NCI-H2029 treated with DMSO at 0.1 percent for 48 hours (cell line): ENCODE measurements at regions not wholly inside any gene's neighbourhood (a gene's known extent, or its start where the extent isn't known, plus 50 kb on each side); places are given as distances from the start of the nearest gene placed in this dataset.
"Not testable (repeated sequence)": the region's sequence is repeated elsewhere in the genome, so short reads cannot be mapped to it uniquely, and the experiment has no call there.

Experiments
- DNase-seq: peaks from one replicate; lab custom pipeline; 2025; lab: John Stamatoyannopoulos, UW

DNA sequence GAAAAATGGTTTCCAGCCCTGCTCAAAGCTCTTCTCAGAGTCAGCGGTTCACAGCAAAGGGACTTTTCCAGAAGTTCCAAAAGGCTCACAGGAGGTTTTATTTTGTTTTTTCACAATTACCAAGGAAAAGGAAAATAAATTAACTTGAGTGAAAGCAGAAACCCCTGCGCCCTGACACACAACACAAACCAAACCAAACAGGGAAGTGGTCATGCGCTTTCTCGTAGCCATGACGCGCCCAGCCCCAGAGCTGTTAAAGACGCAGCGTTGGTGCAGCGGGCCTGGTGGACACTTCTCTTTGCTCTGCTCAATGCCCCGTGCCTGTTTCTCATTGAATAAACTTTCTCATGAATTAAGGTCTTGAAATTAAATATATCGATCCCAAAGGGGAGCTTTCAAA, 134.4 kb upstream of the LYZL2 start:
- DNase-seq, result no peak

DNA sequence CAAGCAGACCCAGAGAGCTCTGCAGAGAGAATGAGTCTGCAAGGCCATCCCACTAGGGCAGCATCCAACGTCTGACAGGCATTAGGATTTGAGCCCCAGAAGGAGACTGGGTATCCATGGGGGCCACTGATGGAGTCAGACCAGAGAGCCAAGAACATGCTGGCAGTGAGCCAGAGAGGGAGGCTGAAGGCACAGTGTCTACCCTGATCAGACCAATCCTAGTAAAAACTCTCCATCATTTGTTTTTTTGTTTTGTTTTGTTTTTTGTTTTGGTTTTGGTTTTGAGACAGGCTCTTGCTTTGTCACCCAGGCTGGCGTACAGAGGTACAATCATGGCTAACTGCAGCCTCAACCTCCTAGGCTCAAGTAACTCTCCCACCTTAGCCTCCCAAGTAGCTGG, 133.1 kb upstream of the LYZL2 start:
- DNase-seq, result no peak

DNA sequence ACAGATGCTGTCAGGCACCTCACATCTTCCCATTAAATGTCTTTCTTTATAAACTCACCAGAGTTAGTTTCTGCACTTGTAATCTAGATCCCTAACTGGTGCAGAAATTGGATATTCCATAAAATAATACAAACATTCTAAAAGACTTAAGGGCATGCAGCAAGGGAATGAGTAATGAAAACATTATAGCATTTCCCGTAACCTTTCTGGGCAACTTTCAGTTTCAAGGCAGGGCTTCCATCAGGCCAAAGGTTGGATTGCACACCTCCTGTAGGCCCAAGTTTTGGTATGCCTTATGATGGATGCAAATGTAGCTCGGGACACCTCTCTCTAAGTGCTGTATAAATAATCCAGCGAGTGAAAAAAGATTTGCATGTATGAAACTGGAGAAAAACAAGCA, 129.9 kb upstream of the LYZL2 start:
- no peak for DNase-seq

DNA sequence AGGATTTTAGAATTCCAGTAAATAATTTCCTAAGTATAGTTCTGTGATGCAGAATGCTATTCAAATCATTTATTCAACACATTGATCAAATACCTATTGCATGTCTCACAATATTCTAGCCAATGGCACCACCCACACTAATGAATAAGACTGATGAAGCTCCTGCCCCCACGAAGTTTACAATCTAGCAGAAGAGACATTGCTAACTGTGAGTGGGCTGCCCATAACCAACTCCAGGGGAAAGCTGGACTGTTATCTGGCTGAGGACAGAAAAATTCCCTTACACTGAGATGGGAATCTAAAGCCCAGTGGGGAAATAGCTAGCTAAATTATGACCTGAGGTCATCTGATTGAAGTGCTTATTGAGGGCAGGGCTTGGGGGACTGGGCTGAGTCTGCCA, 128.8 kb upstream of the LYZL2 start:
- DNase-seq, result no peak

DNA sequence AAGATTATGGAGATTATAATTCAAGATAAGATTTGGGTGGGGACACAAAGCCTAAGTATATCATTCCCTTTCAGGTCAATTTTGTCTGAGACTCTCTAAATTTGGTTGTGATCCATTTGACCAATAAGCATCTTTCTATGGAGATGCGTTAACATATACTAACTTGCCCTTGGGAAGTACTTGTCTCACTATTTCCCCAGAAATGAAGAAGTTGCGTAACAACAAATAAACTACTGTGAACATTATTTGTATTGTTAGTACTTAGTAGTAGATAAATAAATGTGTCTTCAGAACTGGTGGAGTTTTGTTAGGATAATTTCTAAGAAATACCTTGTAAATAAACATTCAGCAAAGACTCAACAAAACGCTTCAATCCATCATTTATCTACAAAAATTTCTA, 127.3 kb upstream of the LYZL2 start:
- no peak for DNase-seq

DNA sequence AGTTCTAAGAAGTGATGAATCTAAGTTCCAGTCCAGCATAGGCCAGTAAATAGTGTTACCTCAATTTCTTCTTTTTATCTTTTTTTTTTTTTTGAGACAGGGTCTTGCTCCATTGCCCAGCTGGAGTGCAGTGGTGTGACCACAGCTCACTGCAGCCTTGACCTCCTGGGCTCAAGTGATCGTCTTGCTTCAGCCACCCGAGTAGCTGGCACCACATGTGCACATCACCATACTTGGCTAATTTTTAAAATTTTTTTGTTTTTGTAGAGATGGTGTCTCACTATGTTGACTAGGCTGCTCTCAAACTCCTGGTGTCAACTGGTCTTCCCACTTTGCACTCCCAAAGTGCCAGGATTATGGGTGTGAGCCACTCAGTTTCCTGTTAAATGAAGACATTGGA, 126.6 kb upstream of the LYZL2 start:
- no peak for DNase-seq

DNA sequence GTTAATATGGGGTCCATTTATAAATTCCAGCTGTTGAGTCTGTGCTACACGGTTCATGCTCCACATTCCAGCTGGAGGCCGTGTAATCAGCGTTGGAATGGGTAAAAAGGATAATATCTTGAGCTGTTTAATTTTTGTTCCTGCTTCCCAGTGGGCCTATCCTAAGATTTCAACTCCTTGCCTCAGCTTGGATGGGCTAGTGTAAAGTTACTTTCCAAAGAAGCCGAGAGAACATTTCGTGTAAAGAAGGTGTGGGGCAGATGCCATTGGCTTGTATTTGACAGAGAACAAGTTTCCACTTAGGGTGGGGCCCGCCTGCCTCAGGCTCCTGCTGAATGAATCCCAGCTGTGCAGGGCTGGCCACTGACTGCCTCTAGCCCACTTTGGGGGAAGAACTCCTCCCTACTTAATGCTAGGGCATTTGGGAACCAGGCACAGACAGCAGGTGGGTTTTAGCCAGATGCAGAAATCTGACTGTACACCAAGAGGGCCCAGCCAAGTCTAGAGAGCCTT, 125.9 kb upstream of the LYZL2 start:
- DNase-seq, result no peak

DNA sequence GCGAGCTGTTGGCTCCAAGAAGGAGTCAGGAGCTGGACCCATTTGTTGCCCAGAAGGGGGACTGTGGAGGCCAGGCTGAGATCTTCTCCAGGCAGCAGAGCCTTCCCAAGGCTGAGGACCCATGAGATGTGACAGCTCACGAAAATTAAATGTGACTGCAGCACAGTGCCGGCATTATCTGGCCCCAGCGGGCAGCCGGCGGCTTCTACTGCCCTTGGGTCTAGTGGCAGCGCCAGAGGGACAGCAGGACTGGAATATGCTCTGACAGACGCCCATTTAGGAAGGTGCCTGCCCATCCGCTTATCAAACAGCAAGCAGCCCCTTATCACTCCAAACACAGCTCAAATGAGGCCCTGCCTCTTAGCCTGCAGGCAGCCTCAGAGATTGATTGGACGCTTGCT, 122.9 kb upstream of the LYZL2 start:
- DNase-seq, result no peak

DNA sequence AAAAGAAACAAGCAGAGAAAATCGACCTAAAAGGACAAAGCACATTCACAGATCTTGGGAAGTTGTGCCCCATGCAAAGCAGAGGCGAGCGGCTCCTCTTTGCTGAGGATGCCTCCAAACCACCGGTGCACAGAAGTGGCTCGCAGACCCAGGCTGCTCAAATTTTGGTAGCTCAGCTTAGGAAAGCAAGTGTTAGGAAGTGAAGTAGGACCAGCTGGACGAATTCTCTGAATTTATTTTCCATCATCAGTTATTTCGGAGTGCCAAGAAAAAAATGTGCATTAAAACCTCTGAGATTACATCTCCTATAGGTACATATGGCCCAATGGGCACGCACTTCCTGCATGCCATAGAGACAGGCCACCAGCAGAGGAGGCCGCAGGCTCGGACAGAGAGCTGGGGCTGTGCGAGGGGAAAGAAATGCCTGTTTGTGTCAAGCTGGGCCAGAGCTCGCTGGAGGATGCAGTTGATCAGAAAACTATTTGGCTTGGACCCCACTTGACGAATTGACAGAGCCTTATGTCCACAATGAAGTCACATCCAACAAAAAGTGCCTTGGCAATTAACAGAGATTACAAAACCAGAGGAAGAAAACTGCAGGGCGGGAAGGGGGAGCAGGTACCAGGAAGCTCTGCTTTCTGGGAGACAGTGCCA, 122.3 kb upstream of the LYZL2 start:
- no peak for DNase-seq

DNA sequence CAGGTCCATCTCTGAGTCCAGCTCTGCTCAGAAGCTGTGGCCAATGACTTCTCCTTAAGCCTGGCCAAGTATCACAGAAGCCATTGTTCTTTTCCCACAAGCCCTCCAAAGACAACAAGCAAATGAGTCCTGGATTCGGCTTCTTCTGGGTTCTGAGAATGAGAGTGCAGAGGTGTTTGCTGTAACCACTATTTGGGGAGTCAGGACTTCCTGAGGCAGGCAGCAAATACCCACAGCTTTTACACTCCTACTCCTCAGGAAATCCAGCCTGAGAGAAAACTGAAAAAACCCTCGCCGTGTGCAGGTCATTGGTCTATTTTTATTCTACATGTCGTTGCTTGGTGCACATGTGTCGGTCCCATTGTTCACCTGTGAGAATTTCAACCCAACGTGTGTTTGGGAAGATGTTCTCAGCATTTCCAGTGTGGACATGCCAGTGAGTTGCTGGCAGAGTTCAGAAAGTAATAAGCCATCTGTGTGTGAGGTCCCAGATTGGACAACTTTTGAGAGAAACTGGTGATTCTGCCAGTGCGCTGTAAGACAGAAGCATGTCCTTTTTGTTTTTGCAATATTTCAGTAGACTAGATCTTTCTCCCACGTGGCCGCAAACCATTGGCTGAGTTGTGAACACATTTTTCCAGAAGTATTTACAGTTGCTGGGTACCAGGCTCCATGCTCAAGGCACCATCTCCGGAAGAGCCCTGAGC, 121.6 kb upstream of the LYZL2 start:
- DNase-seq, result no peak

DNA sequence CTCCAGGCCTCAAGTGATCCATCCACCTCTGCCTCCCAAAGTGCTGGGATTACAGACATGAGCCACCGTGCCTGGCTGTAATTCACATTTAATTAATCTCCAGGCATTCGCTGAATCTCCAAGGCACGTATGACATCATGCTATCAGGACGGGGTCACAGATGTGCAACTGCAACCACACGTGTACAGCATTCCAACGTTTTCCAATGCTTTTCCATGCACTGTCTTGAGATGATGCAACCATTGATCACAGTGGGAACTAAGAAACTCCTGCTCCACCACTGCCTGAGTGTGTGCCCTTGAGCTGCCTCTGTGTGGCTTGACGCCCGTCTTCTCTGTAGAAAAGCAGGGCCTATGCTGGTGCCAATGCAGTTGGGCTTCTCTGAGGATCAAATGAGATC, 119.8 kb upstream of the LYZL2 start:
- no peak for DNase-seq

DNA sequence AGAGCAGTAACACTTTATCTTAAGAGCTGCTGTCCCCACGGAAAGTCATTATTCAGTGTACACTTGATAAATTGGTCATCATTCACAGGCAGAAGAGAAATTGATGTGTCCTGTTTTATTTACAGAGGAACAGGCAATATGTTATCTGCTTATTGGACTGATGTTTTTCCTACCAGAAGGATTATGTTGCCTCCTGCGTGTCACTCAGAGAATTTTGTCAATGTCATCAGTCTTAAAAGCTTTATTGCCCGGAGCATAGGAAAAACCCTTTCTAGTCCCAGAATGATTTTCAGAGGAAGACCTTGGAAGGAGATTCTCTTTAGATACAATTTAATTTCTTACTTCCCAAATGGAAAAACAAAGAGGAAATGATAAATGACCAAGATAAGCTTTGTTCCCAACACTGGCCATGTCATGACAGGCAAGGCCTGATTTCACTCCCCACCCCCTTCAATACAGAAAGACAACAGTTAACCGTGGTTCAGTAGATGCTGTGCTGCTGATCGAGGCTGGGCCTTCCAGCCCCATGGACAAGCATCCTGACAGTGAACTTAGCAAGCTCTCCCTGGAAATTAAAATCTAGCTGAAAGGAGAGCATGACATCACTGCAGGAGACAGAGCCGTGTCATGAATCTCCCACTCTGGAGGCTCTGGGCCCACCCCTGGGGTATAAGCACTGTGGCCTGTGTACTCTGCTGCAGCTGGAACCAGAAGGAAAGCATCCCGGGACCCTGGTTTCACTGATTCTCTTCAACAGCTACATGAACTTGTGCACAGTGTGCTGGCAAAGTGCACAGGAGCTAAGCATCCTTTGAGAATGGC, 118.8 kb upstream of the LYZL2 start:
- DNase-seq, result no peak

DNA sequence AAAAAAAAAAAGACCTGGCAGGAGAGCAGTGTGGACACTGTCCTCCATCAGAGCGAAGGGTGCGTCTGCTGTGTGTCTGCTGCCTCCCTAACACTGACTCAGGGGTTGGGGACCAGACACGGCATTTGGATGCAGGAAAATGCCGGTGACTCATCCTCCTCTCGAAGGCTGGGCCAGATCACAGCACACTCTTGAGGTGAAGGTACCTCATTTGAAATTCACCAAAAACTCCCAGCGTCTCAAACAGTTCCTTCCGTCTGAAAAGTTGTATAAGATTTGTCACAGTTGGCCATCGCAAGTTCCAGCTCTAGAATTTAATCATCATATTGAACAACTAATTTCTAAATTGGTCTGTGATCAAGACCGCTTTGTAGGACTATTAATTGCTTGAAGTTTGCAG, 118.1 kb upstream of the LYZL2 start:
- no peak for DNase-seq

DNA sequence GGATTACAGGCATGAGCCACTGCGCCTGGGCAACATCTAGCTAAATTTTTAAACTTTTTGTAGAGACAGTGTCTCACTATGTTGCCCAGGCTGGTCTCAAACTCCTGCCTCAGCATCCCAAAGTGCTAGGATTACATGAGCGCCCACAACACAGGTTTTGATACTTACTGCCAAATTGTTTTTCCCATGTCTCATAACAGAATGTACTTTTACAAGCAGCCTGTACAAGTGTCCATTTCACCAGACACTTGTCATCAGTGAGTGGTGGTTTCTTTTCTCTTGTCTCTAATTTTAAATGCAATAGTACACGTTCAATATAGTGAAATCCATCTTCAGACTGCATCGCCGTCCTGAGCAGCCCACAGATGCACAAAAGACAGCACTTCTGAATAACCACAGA, 116.4 kb upstream of the LYZL2 start:
- no peak for DNase-seq

DNA sequence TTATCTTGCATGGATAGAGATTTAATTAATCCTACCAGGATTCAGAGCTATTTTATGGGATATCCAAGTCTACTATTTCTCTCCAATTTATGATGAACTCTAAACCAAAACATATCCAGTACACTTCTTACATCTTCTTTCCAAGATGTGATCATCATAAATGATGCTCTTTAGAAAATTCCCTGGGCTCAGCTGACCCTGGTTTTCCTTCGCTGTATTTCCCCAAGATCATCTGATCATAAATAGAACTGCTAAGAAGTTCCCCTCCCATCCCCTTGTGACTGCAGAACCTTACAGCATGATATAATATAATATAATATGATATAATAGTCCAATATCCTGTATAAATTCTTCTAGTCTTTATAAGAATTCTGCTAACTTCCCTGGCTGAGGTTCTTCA, 114.6 kb upstream of the LYZL2 start:
- DNase-seq, result no peak

DNA sequence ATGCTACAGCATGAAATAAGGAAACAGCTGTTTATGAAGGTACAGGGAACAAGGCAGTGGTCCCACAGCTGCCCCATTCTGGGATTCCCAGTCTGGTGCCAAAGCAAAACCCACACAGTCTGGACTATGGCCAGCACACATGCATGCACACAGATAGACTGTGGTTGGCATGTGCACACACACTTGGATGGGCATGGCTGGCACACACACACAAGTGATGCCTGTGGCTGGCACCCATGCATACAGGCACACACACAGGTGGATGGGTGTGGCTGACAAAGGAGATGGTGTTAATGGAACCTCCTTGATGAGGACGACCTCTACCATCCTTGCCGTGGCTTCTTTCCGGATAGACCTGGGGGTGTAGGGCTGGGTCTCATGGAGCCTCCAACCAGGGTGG, 114.0 kb upstream of the LYZL2 start:
- no peak for DNase-seq

DNA sequence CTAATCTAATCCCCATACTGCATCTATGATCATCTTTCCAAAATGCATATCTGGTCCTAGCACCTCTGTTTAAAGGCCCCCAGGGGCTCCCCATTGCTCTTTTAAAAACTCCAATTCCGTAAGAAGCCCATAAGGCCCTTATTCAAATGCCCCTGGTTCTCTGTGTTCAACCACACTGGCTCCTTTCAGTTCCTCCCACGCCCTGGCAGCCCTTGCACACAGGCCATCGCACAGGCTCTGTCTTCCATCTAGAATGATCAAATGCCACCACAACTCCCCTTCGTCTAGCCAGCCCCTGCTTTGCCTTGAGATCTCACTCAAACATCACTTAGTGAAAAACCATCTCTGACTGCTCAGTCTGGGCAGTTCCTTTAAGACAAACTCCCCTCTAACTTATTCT, 112.9 kb upstream of the LYZL2 start:
- no peak for DNase-seq

DNA sequence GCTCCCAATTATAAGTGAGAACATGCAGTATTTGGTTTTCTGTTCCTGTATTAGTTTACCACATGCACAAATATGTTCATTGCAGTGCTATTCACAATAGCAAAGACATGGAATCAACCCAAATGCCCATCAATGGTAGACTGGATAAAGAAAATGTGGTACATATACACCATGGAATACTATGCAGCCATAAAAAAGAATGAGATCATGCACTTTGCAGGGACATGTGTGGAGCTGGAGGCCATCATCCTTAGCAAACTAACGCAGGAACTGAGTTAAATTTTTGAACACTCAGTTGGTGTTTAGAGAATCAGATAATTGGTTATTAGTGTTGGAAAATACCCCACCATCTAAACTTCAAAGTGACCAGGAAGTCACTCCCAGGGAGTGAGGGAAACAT, 111.2 kb upstream of the LYZL2 start:
- DNase-seq, result not testable (repeated sequence)

DNA sequence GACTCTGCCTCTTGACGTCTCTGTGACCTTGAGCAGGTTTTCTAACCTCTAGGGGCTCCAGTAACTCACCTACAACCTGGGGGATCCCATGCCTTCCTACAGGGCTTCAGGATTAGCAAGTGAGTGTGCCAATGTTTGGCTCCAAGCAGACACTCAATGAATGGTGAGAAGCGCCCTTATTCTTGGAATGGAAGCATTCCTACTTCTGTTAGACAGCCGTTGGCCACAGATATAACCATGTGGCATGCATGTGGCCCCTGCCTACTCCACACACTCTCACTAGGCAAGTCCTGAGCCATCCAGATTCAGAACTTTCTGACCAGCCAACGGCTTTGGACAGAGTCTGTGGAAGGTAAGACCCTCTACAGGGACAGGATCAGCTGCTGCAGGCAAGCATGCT, 108.9 kb upstream of the LYZL2 start:
- no peak for DNase-seq

DNA sequence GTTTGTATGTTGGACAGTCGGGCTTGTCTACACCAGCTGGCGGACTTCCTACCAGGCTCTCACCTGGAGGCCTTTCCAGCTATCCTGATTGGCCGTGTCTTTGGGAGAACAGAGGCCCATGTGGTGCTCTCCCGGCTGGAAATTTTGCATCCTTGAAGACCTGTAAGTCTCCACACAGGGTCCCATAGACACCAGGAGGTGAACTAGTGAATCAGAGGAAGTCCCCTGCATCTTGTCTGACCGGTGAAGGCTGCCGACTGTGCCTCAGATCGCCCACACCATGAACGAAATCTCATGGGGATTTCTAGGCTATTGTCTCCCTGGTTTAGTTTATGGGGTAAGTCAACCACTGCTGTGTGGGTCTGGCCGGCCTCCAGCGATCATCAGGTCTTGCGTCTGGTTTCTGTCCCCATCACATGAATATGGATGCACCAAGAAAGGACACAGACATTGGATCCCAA, 108.4 kb upstream of the LYZL2 start:
- no peak for DNase-seq

DNA sequence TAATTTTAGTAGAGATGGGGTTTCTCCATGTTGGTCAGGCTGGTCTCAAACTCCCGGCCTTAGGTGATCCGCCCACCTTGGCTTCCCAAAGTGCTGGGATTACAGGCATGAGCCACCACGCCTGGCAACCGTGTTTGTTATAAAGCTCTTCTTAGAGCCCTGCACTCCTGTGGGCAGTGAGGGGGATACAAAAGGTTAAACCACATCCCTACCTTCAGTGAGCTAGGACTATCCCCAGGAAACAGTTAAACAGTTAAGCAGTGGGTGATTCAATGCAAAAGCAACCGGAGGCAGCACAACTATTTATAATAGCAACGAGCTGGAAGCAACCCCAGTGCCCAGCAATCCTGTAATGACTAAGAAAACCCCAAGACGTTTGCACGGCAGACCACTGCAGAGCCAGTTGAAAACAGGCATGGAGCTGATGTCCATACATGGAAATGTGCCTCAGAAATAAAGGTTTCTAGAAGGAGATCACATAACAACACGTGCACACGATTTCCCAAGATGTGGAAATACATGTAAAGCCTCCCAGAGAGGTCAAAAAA, 107.2 kb upstream of the LYZL2 start:
- DNase-seq, result no peak

DNA sequence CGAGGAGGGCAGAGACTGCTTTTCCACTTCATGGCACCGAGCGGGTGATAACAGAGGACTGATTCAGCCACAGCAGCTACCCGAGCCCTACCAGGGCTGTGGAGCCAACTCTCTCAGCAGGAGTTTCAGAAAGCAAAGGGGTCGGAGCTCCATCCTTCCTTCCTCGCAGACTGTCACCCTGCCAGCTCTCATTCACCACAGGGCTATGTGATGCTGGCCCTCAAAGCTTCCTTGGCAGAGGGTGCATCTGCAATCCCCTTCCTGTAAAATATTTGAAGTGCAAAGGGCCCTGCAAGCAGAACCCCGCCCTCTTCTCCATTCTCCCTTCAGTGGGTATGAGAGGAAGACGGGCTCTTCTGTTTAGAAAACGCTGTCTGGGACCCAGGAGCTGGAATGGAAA, 105.3 kb upstream of the LYZL2 start:
- no peak for DNase-seq

DNA sequence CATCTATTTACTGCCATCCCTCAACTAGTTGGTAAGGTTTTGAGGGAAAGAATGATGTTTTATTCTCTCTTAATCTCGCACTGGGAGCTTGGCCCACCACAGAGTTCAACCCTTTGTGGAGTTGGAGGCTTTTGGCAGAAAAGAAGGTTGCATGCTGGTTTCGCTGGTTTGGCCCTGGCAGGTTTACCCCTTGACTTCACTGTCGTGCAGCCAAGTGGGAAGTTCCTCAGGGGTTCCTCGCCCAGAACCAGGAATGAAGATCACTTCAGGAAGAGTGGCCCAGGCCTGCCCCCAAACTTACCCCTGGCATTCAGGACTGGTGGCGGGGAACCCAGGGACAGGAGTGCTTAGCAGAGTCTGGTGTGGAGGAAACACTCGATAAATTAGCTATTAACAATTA, 103.1 kb upstream of the LYZL2 start:
- DNase-seq, result no peak
